RWPE1 (cell line): ENCODE measurements at regions not wholly inside any gene's neighbourhood (a gene's known extent, or its start where the extent isn't known, plus 50 kb on each side); places are given as distances from the start of the nearest gene placed in this dataset.

Experiments used
- CTCF ChIA-PET: fragments of 350-600 bp; sonication (Branson Sonifier 250); formaldehyde crosslinking; extraction: SDS; loops from one replicate; lab custom pipeline; 2021; lab: Yijun Ruan, JAX
- POLR2A ChIA-PET: fragments of 400-600 bp; formaldehyde crosslinking; extraction: SDS; loops from one replicate; lab custom pipeline; 2020; ENCODE audit warnings: antibody characterized with exemption; ENCODE audit not compliant: low non-redundant PET; lab: Yijun Ruan, JAX
- DNase-seq: peaks from one replicate; pipeline ENCODE4 v3.0.0; 2012; ENCODE audit warnings: low spot score
- H3K27ac ChIP-seq: fragments of 450-650 bp; 2 replicates; pipeline ENCODE4 v1.5.1; 2017
- CTCF ChIP-seq: fragments of 450-650 bp; conservative IDR thresholded peaks from 2 replicates; pipeline ENCODE4 v1.5.1; 2017; ENCODE audit warnings: low read depth, mild to moderate bottlenecking

- H3K27ac ChIP-seq, result no peak overlapping the region
- TF ChIP-seq CTCF, result no peak
- CTCF ChIA-PET, result no interaction called here
- DNase-seq, result peak; percentile 3
- POLR2A ChIA-PET, result no interaction called here
These were observed 277.6 kb upstream of the DACH1 start for GRCh38 chr13:72144636-72145035.

GRCh38 chr13:72141855-72142519, 275.0 kb upstream of the DACH1 start:
- POLR2A ChIA-PET, result no interaction called here
- no peak for DNase-seq
- no peak overlapping the region for H3K27ac ChIP-seq
- CTCF ChIA-PET, result interaction anchor here (0.6 kb wide), 1 partner anchor 447 kb away, joined by 6 read pairs; no protein-coding TSS in a partner anchor
- TF ChIP-seq CTCF, result no peak

- TF ChIP-seq CTCF, result no peak
- CTCF ChIA-PET, result no interaction called here
- POLR2A ChIA-PET, result no interaction called here
- no peak for DNase-seq
- no peak overlapping the region for H3K27ac ChIP-seq
These were observed 272.2 kb upstream of the DACH1 start for GRCh38 chr13:72139192-72139591.

DNA sequence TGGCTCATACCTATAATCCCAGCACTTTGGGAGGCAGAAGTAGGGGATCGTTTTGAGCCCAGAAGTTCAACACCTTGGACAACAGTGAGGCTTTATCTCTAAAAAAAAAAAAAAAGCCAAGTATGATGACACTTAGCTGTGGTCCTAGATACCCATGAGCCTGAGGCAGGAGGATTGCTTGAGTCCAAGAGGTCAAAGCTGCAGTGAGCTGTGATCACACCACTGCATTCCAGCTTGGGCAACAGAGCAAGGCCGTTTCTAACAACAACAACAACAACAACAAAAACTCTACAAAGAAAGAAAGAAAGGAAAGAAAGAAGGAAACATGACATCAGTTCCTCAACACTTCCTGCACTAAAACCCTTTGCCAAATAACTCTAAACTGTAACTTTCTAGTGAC, 265.1 kb upstream of the DACH1 start:
- no peak for TF ChIP-seq CTCF
- POLR2A ChIA-PET, result no interaction called here
- CTCF ChIA-PET, result no interaction called here

GRCh38 chr13:72129117-72129516, 262.1 kb upstream of the DACH1 start:
- no peak for TF ChIP-seq CTCF
- H3K27ac ChIP-seq, result no peak overlapping the region
- ChIA-PET CTCF (no interaction called here), POLR2A (no interaction called here)
- DNase-seq, result no peak

More for the DNA sequence above, 265.1 kb upstream of the DACH1 start:
- H3K27ac ChIP-seq, result no peak overlapping the region
- DNase-seq, result no peak

- no peak for DNase-seq
- CTCF ChIA-PET, result no interaction called here
- H3K27ac ChIP-seq, result no peak overlapping the region
- TF ChIP-seq CTCF, result no peak
- POLR2A ChIA-PET, result no interaction called here
These were observed 260.0 kb upstream of the DACH1 start for GRCh38 chr13:72127031-72127430.
